PC-9 (cell line): ENCODE measurements at regions not wholly inside any gene's neighbourhood (a gene's known extent, or its start where the extent isn't known, plus 50 kb on each side); places are given as distances from the start of the nearest gene placed in this dataset.

ENCODE experiments used
- BruUV-seq: library from RNA; stranded (reverse); fragments of 400-500 nt; replicated peaks from 2 replicates; lab custom pipeline; 2021; lab: Mats Ljungman, UMichigan
- CTCF ChIA-PET: fragments of 300-600 bp; sonication (Branson Sonifier 250); formaldehyde crosslinking; loops from one replicate; lab custom pipeline; 2022; ENCODE audit warnings: antibody characterized with exemption; lab: Charles Lee
- POLR2A ChIA-PET: fragments of 300-600 bp; sonication (Branson Sonifier 250); formaldehyde crosslinking; loops from one replicate; lab custom pipeline; 2022; ENCODE audit warnings: antibody characterized with exemption; ENCODE audit not compliant: unreplicated experiment; lab: Charles Lee
- DNase-seq, 2 experiments: peaks; one replicate each; pipeline versions ENCODE4 v3.0.0 to v3.0.0-alpha.2; 2015 to 2022; ENCODE audit warnings: mixed read lengths in 1 of 2
- H2AFZ ChIP-seq: fragments of 200-600 bp; sonication (generic); 2 replicates; pipeline ENCODE4 v1.8.1; 2017; ENCODE audit warnings: antibody characterized with exemption
- H3F3A ChIP-seq: fragments of 200-600 bp; sonication (generic); 2 replicates; pipeline ENCODE4 v1.8.1; 2017; ENCODE audit warnings: antibody characterized with exemption, mild to moderate bottlenecking, low read depth; ENCODE audit not compliant: insufficient read depth
- H3K27ac ChIP-seq: fragments of 200-600 bp; sonication (generic); 2 replicates; pipeline ENCODE4 v1.6.1; 2016; ENCODE audit warnings: mixed run types
- H3K27me3 ChIP-seq: fragments of 200-600 bp; sonication (generic); 2 replicates; pipeline ENCODE4 v1.6.1; 2016; ENCODE audit warnings: low read depth, mixed run types; ENCODE audit not compliant: insufficient read depth
- H3K36me3 ChIP-seq: fragments of 200-600 bp; sonication (generic); 2 replicates; pipeline ENCODE4 v1.6.1; 2016; ENCODE audit warnings: low read depth, mixed run types
- H3K4me1 ChIP-seq: fragments of 200-600 bp; sonication (generic); replicated peaks from 2 replicates; pipeline ENCODE4 v1.6.1; 2016; ENCODE audit warnings: mixed run types; ENCODE audit not compliant: insufficient read depth
- H3K4me2 ChIP-seq: fragments of 200-600 bp; sonication (generic); 2 replicates; pipeline ENCODE4 v1.6.1; 2017; ENCODE audit warnings: mixed run types
- H3K4me3 ChIP-seq: fragments of 200-600 bp; sonication (generic); 2 replicates; pipeline ENCODE4 v1.6.1; 2016; ENCODE audit warnings: mixed run types
- H3K79me2 ChIP-seq: fragments of 200-600 bp; sonication (generic); 2 replicates; pipeline ENCODE4 v1.6.1; 2017; ENCODE audit warnings: low read depth, mixed run types
- H3K9me2 ChIP-seq: fragments of 200-600 bp; sonication (generic); 2 replicates; pipeline ENCODE4 v1.8.1; 2017; ENCODE audit warnings: mild to moderate bottlenecking; ENCODE audit not compliant: insufficient read depth
- H3K9me3 ChIP-seq: fragments of 200-600 bp; sonication (generic); 2 replicates; pipeline ENCODE4 v1.8.1; 2016; ENCODE audit warnings: low read depth; ENCODE audit not compliant: insufficient read depth
- H4K20me1 ChIP-seq: fragments of 200-600 bp; sonication (generic); 2 replicates; pipeline ENCODE4 v1.8.1; 2017; ENCODE audit not compliant: insufficient read depth
- CTCF ChIP-seq: fragments of 200-600 bp; sonication (generic); conservative IDR thresholded peaks from 2 replicates; pipeline ENCODE4 v1.6.1; 2017; ENCODE audit warnings: mixed run types, antibody characterized with exemption, mild to moderate bottlenecking, moderate library complexity
- EZH2 ChIP-seq: fragments of 200-600 bp; sonication (generic); IDR thresholded peaks from 2 replicates; pipeline ENCODE4 v1.8.0; 2017; ENCODE audit warnings: antibody characterized with exemption, low read depth
- intact Hi-C: fragments of 100-400 bp; cut with micrococcal nuclease; formaldehyde crosslinking; loops from one replicate; pipeline ENCODE4 v1.10.0; 2022; ENCODE audit not compliant: unreplicated experiment

- Histone ChIP-seq H3K9me3 (no peaks in the 10 kb centered on the region; the same call in none of the 2 replicates), H4K20me1 (no peaks in the 10 kb centered on the region), H3K79me2 (no peaks in the 10 kb centered on the region), H3K27ac (no peak overlapping the region), H3K4me3 (no peak overlapping the region), H3K4me2 (no peak overlapping the region), H3F3A (no peaks in the 10 kb centered on the region), H3K36me3 (no peaks in the 10 kb centered on the region), H2AFZ (no peak overlapping the region), H3K9me2 (no peaks in the 10 kb centered on the region), H3K27me3 (no peaks in the 10 kb centered on the region), H3K4me1 (no peaks in the 10 kb centered on the region; the same call in 1 of the 2 replicates)
- ChIA-PET POLR2A (interaction anchor here (0.6 to 0.7 kb wide), 2 partner anchors 103 to 771 kb away, joined by 4 read pairs; no protein-coding TSS in a partner anchor), CTCF (no interaction called here)
- no peak for TF ChIP-seq EZH2
- no TSS peak for BruUV-seq
- peak in 1 of 2 experiments; percentile 46 for DNase-seq
- intact Hi-C loops, result no loop called here
These were observed 104.8 kb upstream of the RAD23B start for GRCh38 chr9:107178293-107178692.

- Histone ChIP-seq H3K9me3 (no peaks in the 10 kb centered on the region; the same call in none of the 2 replicates), H3K79me2 (no peaks in the 10 kb centered on the region), H3K27me3 (no peaks in the 10 kb centered on the region), H3F3A (no peaks in the 10 kb centered on the region), H3K4me1 (no peaks in the 10 kb centered on the region; the same call in 1 of the 2 replicates), H2AFZ (no peak overlapping the region), H3K27ac (no peak overlapping the region), H3K4me3 (no peak overlapping the region), H3K36me3 (no peaks in the 10 kb centered on the region), H4K20me1 (no peaks in the 10 kb centered on the region), H3K4me2 (no peak overlapping the region), H3K9me2 (peaks cover 4% of the 10 kb centered on the region; the same call in 1 of the 2 replicates)
- POLR2A ChIA-PET, result no interaction called here
- no peak for TF ChIP-seq EZH2
- TF ChIP-seq CTCF, result no peak
- no TSS peak for BruUV-seq
- CTCF ChIA-PET, result no interaction called here
- no peak for DNase-seq
- intact Hi-C loops, result no loop called here
These were observed 102.9 kb upstream of the RAD23B start for GRCh38 chr9:107180206-107180605.

GRCh38 chr9:107183176-107183575, 99.9 kb upstream of the RAD23B start:
- TF ChIP-seq EZH2 (no peak), CTCF (no peak)
- Histone ChIP-seq H3K27ac (no peak overlapping the region), H3K4me2 (no peak overlapping the region), H2AFZ (no peak overlapping the region), H4K20me1 (no peaks in the 10 kb centered on the region), H3K9me3 (no peaks in the 10 kb centered on the region; the same call in none of the 2 replicates), H3K79me2 (no peaks in the 10 kb centered on the region), H3K4me3 (no peak overlapping the region), H3K9me2 (peaks cover 4% of the 10 kb centered on the region; the same call in 1 of the 2 replicates), H3K4me1 (no peaks in the 10 kb centered on the region; the same call in 1 of the 2 replicates), H3K27me3 (no peaks in the 10 kb centered on the region), H3K36me3 (no peaks in the 10 kb centered on the region), H3F3A (no peaks in the 10 kb centered on the region)
- no TSS peak for BruUV-seq
- POLR2A ChIA-PET, result no interaction called here
- intact Hi-C loops, result no loop called here
- CTCF ChIA-PET, result interaction anchor here (0.6 kb wide), 1 partner anchor 1648 kb away, joined by 3 read pairs; no protein-coding TSS in a partner anchor
- no peak for DNase-seq
